GM19395 (cell line): ENCODE measurements at regions not wholly inside any gene's neighbourhood (a gene's known extent, or its start where the extent isn't known, plus 50 kb on each side); places are given as distances from the start of the nearest gene placed in this dataset.
A peak's percentile ranks its signal among the peaks of the same experiment; 100 is the strongest.
"Not testable (repeated sequence)": the region's sequence is repeated elsewhere in the genome, so short reads cannot be mapped to it uniquely, and the experiment has no call there.

Experiments
- ATAC-seq: cut with Tn5 transposase; IDR thresholded peaks from one replicate; pipeline ENCODE4 v1.9.1; 2021; ENCODE audit warnings: mild to moderate bottlenecking, moderate library complexity; ENCODE audit not compliant: unreplicated experiment

DNA sequence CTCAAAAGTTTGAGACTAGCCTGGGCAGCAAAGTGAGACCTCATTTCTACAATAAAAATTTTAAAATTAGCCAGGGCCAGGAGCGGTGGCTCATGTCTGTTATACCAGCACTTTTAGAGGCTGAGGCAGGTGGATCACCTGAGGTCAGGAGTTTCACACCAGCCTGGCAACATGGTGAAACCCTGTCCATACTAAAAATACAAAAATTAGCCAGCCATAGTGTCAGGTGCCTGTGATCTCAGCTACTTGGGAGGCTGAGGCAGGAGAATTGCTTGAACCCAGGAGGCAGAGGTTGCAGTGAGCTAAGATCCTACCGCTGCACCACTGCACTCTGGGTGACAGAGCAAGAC lies 85.1 kb upstream of the MAP4 start:
- not testable (repeated sequence) for ATAC-seq

DNA sequence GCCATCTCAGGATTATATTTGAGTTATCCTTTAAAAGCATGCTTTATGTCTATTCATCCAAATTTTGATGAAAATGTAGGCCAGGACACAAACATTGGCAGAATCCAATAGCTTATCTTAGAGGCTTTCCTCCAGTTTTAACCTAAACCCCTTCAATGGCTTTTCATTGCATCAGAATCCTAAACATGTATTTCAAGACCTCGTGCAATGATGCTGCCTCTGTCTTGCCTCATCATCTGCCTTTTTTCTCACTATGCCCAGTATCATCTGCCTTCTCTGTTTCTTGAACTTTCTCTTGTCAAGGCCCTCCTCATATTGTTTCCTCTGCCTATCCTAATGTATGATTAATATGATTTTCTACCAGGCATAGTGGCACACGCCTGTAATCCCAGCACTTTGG lies 76.1 kb upstream of the MAP4 start:
- no peak for ATAC-seq

DNA sequence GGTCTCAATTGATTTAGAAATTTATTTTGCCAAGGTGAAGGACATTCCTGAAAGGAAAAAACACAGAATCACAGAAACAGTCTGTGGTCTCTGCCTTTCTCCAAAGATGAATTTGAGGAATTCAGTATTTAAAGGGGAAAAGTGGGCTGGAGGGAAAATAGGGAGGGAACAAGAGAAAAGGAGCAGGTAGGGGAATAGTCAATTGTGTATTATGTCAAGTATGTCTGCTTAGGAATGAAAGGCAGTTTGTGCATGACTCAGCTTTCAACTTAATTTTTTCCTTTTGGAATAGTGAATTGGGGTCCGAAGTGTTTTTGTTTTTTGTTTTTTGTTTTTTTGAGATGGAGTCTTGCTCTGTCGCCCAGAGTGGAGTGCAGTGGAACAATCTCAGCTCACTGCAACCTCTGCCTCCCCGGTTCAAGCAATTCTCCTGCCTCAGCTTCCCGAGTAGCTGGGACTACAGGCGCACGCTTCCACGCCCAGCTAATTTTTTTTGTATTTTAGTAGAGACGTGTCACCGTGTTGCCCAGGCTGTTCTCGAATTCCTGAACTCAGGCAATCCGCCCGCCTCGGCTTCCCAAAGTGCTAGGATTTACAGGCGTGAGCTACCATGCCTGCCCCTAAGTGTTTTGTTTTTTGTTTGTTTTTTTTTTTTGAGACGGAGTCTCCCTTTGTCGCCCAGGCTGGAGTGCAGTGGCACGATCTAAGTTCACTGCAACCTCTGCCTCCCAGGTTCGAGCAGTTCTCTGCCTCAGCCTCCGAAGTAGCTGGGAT lies 74.1 kb upstream of the MAP4 start:
- ATAC-seq: no peak

DNA sequence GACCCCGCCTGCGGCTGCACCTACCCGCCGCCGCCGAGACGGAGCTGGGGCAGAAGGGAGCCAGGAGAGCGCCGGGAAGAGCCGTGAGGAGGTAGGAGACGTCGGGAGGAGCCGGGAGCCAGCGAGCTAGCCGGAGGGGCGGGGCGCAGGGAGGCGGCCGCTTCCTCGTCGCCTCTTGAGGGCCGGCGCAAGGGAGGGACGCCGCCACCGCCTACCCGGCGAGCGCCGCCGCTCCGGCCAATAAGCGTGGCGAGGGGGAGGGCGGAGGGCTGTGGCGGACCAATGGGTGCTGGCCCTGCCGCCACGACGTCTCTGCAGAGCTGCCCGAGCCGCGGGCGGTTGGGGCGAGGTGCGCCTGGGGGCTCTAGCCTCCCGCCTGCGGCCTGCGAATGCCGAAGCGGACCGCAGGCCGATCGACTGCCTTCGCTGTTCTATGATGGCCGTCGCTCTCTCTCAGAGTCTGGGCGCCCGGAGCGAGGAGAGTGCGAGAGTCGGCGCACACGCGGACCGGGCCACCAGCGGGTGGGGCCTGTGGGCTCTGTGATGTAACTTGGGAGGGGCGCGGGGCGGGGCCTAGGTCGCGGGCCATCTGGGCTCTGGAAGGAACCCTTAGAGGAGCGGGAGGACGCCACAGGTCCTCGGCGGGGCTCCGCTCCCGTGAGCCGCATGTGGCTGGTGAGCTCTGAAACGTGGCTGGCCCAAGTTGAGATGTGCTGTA lies 72.7 kb upstream of the MAP4 start:
- ATAC-seq: peak; percentile 90

DNA sequence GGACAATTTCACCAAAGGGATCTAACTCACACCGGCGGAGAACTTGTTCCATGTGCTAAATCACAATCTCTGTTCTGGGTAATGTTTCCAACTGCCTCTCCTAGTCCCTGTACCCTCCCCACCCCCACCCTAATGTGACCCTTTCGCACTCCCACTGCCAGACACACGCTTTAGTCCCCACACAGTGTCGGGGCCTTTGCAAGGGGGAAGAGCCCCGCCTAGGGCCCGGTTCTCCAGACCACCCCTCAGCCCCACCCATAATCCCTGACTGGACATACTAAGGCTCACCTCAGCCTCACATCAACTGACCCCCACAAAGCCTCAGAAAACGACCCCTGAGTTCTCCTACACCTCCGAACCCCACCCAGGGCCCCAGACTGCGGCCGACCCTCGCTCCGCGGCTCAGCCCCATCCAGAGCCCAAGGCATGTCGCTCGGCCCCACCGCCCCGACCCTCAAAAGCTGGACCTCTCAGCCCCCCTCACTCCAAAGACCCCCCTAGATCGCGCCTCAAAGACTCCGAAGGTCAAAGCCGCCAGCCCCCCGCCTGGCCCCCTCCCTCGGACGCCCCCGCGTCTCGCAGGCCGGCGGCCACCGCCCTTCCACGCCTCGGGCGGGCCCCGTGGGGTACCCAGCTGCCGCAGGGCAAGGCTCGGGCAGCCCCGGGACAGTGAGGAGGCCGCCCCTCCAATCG lies 72.0 kb upstream of the MAP4 start:
- peak; percentile 41 for ATAC-seq

DNA sequence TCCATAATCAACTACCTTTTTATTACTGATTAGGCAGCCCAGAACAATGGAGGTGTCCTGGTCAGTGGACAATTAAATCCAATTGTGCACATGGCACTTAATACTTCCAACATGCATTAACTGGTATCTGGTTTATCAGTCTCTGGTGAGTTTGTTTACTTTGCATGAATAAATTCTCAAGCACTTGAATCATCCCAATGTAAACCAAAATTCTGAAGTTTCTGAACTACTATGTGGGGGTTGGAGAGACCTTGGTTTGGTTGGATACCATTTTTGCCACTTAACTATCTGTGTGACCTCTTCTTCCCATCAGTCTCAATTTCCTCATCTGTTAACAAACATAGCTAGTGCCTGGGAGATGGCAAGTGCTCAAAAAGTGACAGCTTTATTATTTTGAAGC lies 70.5 kb upstream of the MAP4 start:
- no peak for ATAC-seq

DNA sequence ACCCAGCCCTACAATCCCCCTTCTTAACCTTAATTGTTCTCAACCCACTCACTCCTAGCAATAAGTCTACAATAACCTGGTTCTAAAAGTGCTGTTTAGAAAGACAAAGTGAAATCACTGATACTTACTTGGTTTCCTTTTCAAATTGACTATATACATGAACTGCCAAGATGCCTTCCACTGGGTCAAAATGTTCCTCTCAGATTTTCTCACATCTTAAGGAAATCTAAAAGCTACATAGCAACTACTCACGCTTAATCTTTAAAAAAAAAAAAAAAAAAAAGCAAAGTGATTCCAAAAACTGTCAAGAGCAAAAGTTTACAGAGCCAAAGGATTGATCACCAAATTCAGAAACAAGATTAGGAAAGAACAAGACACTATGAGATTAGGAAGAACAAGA lies 68.7 kb upstream of the MAP4 start:
- ATAC-seq: no peak

DNA sequence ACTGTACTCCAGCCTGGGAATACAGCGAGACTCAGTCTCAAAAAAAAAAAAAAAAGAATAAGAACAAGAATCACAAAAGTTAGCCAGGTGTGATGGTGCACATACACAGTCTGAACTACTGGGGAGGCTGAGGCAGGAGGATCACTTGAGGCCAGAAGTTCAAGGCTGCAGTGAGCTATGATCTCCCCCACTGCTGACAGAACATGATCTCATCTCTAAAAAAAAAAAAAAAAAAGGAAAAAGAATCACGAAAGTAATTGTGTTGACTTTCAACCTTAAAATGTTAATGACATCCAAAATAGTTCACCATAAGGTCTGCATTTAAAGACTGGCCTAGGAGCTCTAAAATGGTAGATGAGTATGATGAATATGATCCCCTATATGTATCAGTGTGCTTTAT lies 68.0 kb upstream of the MAP4 start:
- no peak for ATAC-seq

DNA sequence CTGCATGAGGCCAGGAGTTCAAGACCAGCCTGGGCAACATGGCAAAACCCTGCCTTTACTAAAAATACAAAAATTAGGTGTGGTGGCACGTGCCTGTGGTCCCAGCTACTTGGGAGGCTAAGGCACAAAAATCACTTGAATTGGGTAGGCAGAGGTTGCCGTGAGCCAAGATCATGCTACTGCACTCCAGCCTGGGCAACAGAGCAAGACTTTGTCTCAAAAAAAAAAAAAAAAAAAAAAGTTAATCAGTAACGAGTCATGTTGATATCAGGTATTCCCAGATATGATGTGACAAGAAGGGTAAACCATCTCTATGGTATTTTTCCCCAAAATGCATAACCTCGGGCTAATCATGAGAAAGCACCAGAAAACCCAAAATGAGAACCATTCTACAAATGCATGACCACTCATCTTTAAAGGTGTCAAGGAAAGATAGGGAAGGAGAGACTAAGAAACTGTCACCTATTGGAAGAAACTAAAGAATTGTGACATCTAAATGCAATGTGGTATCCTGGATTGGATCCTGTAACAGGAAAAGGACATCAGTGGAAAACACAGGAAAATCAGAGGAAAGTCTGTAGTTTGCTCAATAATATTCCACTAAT lies 66.5 kb upstream of the MAP4 start:
- no peak for ATAC-seq

DNA sequence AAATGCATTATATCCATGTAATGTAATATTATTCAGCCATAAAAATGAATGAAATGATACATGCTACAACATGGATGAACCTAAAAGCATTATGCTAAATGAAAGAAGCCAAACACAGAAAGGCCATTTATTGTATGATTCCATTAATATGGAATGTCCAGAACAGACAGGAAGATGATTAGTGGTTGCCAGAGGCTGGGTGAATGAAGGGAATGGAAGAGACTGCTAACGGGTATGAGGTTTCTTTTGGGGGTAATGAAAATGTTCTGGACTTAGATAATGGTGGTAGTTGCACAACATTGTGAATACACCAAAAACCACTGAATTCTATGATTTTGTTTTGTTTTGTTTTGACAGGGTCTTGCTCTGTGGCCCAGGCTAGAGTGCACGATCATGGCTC lies 61.6 kb upstream of the MAP4 start:
- no peak for ATAC-seq

DNA sequence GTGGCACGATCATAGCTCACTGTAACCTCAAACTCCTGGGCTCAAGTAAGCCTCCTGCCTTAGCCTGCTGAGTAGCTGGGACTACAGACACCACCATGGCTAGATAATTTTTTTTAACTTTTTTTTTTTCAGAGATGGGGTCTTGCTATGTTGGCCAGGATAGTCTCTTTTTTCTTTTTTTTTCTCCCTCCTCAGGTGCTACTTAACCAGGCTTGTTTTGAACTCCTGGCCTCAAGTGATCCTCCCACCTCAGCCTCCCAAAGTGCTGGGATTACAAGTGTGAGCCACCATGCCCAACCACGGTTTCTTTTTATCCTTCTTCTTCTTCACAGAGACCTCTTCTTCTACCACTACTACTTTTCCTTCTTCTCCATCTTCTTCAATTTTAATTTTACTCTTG lies 53.8 kb upstream of the MAP4 start:
- ATAC-seq: no peak

DNA sequence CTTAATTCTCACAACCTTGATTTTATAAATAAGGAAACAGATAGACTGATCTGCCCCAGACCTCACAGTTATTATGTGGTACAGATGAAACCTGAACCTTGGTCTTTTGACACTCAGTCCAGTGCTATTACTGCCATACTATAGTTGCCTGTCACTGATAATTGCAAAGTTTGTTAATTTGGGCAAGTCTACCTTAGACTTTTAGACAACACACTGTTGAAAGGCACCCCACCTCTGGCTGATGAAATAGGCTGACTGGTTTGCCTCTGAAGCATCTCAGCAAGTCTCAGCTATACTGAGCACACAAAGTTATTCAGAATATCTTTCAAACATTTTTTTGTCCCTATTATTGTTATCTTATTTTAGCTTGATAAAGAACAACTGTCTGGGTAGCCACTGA lies 53.1 kb upstream of the MAP4 start:
- no peak for ATAC-seq

DNA sequence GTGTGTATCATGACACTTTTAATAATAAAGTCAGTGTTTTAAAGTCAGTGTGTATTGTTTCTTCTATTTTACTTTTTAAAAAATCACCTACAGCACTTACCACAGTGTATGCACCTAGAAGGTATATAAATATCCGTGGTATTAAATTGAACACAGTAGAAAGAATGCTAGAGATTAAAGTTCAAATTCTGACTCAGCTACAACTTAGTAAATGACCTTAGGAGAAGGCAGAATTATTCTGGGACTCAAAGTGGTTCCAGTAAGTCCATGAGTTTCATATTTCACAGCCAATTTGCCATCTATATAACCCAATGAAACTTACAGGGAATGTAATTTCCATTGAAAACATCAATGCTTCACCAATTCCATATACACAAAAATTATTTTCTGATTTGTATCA lies 52.7 kb upstream of the MAP4 start:
- ATAC-seq: no peak

DNA sequence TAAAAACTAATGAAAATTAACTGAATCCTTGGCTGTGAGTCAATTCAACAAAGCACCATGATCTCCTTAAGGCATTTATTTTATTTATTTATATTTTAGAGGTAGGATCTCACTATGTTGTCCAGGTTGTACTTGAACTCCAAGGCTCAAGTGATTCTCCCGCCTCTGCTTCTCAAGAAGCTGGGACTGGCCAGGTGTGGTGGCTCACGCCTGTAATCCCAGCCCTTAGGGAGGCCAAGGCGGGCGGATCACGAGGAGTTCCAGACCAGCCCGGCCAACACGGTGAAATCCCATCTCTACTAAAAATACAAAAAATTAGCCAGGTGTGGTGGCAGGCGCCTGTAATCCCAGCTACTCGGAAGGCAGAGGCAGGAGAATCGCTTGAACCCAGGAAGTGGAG lies 52.1 kb upstream of the MAP4 start:
- not testable (repeated sequence) for ATAC-seq

DNA sequence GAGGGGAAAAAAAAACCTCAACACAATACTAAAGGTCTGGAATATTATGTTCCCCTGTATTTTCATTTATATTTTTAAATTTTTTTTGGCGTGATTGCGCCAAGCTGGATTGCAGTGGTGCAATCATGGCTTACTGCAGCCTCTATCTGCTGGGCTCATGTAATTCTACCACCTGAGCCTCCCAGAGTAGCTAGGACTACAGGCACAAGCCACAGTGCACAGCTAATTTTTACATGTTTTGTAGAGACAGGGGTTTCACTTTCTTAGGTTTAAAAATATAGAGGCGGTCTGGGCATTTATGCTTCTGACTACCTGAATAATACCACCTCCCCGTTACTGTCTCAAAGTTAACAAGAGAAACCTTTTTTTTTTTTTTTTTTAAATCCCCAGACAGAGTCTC lies 51.1 kb upstream of the MAP4 start:
- ATAC-seq: no peak
